Activated T-cell treated with anti-CD3 and anti-CD28 coated beads for 24 hours (primary cell): ENCODE measurements at regions not wholly inside any gene's neighbourhood (a gene's known extent, or its start where the extent isn't known, plus 50 kb on each side); places are given as distances from the start of the nearest gene placed in this dataset.
A peak's percentile ranks its signal among the peaks of the same experiment; 100 is the strongest.
"Not testable (repeated sequence)": the region's sequence is repeated elsewhere in the genome, so short reads cannot be mapped to it uniquely, and the experiment has no call there.

Experiments
- DNase-seq: peaks from one replicate; pipeline ENCODE4 v3.0.0-alpha.2; 2020; ENCODE audit warnings: low read depth

- no peak for DNase-seq
Observed at GRCh38 chr2:61774351-61774750, 79.5 kb downstream of the FAM161A start.

DNA sequence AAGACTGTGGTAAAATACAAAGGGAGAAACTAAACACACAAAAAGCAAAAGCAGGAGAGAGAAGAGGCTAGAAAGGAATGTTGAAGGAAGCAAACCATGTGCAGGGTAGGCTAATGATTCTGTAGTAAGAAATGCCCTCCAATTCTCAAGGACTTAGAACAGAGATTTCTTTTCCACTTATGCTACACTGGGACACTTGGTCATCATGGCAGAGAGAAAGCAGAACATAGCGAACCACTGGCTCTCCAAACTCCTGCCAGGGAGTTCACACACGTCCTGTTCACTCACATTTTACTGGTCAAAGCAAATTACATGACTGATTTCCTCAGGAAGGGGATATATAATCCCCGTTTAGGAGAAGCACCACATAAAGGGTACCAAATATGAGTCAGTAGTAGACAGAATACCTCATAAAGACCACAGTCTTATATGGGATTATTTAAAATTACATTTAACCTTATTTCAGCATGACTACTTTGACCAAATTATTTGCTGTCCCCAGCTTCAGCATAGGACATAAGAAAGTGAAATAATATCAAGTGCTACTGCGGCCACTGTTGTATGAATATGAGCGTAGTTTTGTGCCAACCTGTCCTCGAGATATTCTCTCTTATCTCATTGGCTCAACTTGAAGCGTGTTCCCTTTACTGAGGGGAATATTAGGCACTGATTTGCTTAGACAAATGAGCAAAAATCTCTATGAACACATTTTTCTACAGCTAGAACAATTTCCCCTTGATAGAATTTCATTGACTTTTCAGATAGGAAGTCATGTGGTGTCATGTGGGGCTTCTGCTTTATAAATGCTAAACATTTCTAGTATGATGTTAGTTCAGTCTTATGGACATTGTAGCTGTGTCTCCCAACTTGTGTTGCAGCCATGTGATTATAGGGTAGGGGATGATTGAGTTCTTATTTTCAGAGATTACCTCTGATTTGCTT, 81.7 kb downstream of the FAM161A start:
- no peak for DNase-seq

DNA sequence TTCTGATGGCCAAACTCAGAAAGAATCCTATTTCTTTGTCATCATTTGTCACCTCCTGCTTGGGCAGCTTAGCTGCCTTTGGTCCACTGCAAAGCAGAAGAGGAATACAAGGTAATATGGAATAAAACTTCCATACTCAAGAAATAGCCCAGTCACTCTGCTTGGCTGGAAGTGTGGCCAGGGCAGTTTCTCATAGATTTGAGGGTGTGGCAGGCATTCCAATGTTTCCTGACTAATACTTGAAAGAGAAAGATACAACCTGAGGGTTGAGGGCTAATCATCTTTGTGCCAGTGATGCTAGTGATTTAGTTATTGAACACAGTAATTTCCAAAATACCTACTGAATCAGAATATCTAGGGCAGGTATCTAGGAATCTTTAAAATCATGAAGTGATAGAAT, 83.1 kb downstream of the FAM161A start:
- no peak for DNase-seq

GRCh38 chr2:61770298-61770697, 83.6 kb downstream of the FAM161A start:
- DNase-seq: no peak

DNA sequence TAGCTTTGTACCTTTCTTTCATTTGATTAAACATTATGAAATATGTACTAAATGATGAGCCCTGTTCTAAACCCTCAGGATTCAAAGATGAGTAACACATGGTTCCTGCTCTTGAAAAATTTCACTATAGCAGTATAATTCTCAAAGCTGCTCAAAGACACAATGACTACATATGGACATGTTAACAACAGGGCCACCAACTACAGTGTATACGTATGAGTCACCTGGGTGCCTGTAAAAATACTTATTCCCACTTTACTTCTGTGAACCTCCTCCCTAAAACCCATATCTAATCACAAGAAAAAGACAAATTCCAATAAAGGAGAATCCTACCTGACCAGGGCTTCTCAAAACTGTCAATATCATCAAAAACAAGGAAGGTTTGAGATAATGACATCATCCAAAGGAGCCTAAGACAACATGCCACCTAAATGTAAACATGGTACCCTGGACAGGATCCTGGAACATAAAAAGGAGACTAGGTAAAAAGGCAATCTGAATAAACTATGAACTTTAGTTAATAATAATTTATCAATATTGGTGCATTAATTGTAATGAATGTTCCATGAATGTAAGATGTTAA, 84.7 kb downstream of the FAM161A start:
- no peak for DNase-seq

DNA sequence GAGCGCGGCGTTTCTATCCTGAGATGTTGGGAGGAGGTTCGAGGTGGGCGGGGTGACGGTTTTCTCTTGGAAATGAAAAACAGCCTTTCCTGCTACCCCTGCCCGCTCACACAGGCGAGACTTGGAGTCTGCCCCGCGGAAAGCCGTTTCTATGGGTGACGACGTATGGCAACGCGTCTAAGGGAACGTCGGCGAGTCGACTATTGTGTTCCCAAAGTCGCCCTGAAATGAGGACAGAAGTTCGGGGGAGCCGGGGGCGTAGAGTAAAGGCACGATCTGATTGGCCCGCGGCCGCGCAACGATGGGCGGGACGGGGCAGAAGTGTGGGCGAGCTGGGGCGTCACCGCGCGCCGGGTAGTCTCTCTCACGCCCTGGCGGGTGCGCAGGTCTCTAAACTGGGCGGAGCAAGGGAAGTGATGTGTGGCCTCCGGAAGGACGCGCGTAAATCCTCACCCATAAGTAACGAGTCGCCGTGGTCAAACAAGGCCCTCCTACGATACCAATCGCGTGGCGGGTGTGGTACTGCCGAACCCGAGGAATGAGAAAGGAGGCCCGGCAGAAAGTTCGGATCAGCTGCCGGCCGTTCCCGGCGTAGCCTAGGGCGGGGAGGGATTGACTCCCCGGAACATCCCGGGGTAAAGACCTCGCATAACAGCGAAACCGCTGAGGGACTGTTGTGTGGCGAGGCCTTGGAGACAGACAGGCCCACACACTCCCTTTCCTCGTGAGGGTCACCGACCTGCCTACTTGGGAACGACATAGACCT, 89.6 kb downstream of the FAM161A start:
- peak; percentile 95 for DNase-seq

GRCh38 chr2:61763605-61764034, 90.2 kb downstream of the FAM161A start:
- no peak for DNase-seq

GRCh38 chr2:61762292-61762691, 91.6 kb downstream of the FAM161A start:
- DNase-seq: no peak

GRCh38 chr2:61759718-61760117, 94.1 kb downstream of the FAM161A start:
- no peak for DNase-seq

GRCh38 chr2:61759005-61759404, 94.9 kb downstream of the FAM161A start:
- DNase-seq: no peak

- DNase-seq: no peak
Observed at GRCh38 chr2:61758159-61758558, 95.7 kb downstream of the FAM161A start.

- DNase-seq: no peak
Observed at GRCh38 chr2:61753512-61753911, 100.3 kb downstream of the FAM161A start.

DNA sequence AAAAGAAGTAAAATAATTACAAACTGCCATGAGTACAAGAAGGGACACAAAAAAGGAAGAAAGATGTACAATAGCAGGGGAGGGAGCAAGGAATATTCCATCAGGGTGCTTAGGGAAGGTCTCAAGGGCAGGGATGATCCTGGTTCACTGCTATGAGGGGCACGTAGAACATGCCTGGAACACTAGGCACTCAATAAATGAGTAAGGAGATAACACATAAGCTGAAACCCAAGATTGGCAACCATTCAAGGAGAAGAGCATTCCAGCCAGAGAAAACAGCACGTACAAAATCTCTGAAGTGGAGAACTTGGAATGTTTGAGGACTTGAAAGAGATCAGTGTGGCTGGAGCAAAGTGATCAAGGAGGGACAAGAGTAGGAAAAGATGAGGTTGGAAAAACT, 103.2 kb downstream of the FAM161A start:
- no peak for DNase-seq

DNA sequence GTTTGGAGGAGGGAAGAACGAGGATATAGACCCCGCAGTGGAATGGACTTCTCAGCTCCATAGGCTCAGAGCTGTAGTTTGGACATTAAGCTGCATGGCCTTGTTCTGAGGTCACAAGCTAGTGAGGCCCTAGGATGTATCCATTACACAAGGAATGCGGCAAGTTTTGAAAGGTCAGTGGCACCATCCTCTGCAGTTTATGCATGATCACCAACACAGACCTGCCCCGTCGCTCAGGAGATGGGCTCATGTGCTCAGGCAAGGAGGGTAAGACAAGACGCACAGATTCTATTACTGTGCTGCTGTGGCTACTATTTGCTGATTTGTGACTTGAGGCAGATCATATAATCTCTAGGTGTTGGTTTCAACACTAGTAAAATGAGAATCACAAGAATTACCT, 110.9 kb downstream of the FAM161A start:
- no peak for DNase-seq

DNA sequence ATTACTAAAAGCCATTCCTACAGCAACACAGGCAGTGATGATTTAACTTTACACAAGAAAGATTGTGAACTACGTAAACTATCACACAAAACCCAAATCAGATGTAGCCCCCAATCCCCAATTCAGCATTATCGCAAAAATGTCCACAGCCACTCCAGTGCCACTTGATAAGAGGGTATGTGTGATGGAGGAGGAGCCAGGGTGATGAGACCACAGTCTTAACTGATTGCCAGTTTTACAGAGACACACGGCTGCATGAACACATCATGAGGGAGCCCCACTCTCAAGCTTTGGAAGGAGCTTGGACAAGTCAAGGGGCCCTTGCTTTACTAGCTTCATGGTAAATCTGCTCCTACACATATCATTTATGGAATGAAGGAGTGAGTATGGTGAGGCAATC, 116.0 kb downstream of the FAM161A start:
- no peak for DNase-seq

GRCh38 chr2:61736953-61737352, 116.9 kb downstream of the FAM161A start:
- DNase-seq: no peak

DNA sequence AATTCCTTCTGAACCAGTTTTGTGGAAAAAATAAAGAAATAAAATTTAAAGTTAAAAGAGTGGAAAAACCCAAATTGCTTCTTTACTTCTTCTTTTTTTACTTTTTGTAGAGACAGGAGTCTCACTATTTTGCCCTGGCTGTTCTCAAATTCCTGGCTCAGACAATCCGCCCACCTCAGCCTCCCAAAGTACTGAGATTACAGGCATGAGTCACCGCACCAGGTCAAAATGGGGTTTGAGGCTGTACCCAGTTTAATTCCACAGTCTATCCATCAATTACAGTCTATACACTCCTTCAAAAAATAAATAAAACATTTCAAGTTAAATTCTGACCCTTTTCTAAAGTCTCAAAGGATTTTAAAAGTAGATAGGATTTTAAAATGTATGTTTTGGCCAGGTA, 120.3 kb downstream of the FAM161A start:
- DNase-seq: no peak

GRCh38 chr2:61732787-61733186, 121.1 kb downstream of the FAM161A start:
- no peak for DNase-seq

DNA sequence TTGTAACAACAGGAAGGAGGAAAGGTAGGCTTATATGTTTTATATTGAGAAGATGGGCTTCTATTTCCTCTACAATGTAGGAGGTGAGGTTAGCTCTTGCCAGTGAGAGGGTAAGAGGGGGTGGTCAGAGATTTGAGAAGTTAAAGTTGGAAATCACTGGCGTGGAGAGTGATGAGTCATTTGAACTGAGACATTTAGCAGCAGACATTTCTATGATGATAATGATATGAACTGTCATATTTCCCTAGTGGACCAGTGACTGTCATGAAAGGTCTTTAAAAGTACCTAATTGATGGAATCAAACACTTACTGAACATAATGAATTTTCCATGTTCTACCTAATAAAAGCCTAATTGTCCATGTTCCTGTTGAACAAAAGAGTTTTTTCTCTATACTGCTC, 126.1 kb downstream of the FAM161A start:
- DNase-seq: no peak

GRCh38 chr2:61726456-61727209, 127.2 kb downstream of the FAM161A start:
- DNase-seq: no peak

DNA sequence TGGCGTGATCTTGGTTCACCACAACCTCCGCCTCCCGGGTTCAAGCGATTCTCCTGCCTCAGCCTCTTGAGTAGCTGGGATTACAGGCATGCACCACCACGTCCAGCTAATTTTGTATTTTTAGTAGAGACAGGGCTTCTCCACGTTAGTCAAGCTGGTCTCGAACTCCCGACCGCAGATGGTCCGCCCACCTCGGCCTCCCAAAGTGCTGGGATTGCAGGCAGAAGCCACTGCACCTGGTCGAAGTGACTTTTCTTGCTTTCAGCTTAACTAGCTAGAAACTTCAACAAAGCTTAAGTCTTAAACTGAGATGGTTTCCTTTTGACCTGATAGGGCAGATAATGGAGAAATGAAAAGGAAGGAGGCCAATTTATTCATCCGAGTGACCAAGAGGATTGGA, 130.5 kb downstream of the FAM161A start:
- not testable (repeated sequence) for DNase-seq

DNA sequence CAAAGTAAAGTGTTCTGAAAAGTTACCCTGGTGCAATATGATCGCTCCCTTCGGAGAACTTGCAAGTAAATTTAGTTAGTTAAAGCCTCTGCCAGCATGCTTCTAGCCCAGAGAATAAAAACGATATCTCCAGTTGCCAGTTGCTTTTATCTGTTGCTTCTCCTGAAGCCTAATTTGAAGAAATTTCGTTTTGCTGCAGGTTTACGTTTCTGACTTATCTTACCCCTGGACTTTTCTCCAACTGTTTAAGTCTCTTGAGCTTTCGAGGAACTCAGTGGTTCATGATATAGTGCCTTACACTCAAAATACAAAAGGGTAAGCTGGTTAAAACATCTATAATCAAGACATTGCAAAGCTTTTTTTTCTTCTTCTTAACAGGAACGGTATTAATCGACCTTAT, 131.1 kb downstream of the FAM161A start:
- no peak for DNase-seq
